ENCODE measurements at regions not wholly inside any gene's neighbourhood (a gene's known extent, or its start where the extent isn't known, plus 50 kb on each side); places are given as distances from the start of the nearest gene placed in this dataset.

- H3K27ac ChIP-seq (ENCODE audit: low read length, poor library complexity, severe bottlenecking), result no peak overlapping the region
- no peak overlapping the region for H3K4me2 ChIP-seq (ENCODE audit: low read length, poor library complexity, severe bottlenecking)
- WGBS, result 96% methylated on average over 16 of the region's 16 CpGs
- H4K91ac ChIP-seq (ENCODE audit: low read length), result no peak overlapping the region
- H3K4me3 ChIP-seq (ENCODE audit: insufficient read depth in 1 of 2, low read depth in 1 of 2, low read length in 2 of 2), result no peak overlapping the region
- no peaks in the 10 kb centered on the region for H3K79me1 ChIP-seq (replicated peaks; ENCODE audit: low read length, poor library complexity, severe bottlenecking)
- H3K18ac ChIP-seq (ENCODE audit: low read depth in 1 of 2, low read length in 2 of 2), result no peak overlapping the region
- H3K27me3 ChIP-seq (ENCODE audit: control insufficient read depth in 1 of 2, insufficient read depth in 1 of 2, low read length in 2 of 2), result no peaks in the 10 kb centered on the region
- no peak overlapping the region for H4K8ac ChIP-seq (ENCODE audit: low read length)
- no peak for DNase-seq
- H2AK5ac ChIP-seq (ENCODE audit: low read length, severe bottlenecking), result no peak overlapping the region
- no peaks in the 10 kb centered on the region for H3K4me1 ChIP-seq (ENCODE audit: control insufficient read depth, insufficient read depth, low read depth, low read length)
- no peak overlapping the region for H2BK15ac ChIP-seq (ENCODE audit: low read depth, poor library complexity, severe bottlenecking)
- H3K14ac ChIP-seq (ENCODE audit: low read length in 2 of 2), result no peak overlapping the region
- H3K9ac ChIP-seq (ENCODE audit: low read length), result no peak overlapping the region
- no peak overlapping the region for H2AFZ ChIP-seq (ENCODE audit: low read depth, low read length)
- H2BK12ac ChIP-seq (ENCODE audit: low read length in 2 of 2), result no peak overlapping the region
- H2BK120ac ChIP-seq (ENCODE audit: low read depth, low read length), result no peak overlapping the region
- H3K9me3 ChIP-seq (ENCODE audit: control insufficient read depth, low read length), result no peaks in the 10 kb centered on the region
- H3K4ac ChIP-seq (ENCODE audit: low read depth in 1 of 2, low read length in 2 of 2), result no peak overlapping the region
- no peaks in the 10 kb centered on the region for H3K36me3 ChIP-seq (ENCODE audit: control insufficient read depth in 1 of 2, insufficient read depth in 2 of 2, low read depth in 1 of 2, low read length in 2 of 2)
- H2BK5ac ChIP-seq (ENCODE audit: low read depth, low read length, poor library complexity, severe bottlenecking), result no peak overlapping the region
- no peak overlapping the region for H3K23ac ChIP-seq (ENCODE audit: low read length in 2 of 2)
Observed at GRCh38 chr3:31181661-31182060, 287.2 kb upstream of the GADL1 start.

DNA sequence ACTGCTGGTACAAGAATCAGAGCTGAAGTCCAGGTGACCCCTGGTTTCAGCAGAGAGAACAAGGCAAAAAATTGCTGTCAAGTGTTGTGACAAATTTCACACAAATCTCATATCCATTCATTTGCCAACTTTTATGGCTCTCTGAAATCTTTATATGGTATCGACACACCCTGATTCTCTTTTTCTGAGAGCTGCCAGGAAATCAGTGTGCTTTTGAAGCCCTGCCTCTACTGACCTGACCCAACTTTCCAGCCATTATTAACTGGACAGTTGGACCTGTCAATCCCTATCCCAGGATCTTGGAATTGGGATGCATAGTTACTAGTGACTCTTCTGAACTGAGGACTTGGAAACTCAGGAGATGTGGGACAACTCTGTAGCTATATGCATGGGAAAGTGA is 288.2 kb upstream of the GADL1 start:
- Histone ChIP-seq H2BK12ac (ENCODE audit: low read length in 2 of 2) (no peak overlapping the region), H3K36me3 (ENCODE audit: control insufficient read depth in 1 of 2, insufficient read depth in 2 of 2, low read depth in 1 of 2, low read length in 2 of 2) (no peaks in the 10 kb centered on the region), H3K23ac (ENCODE audit: low read length in 2 of 2) (no peak overlapping the region), H3K4me1 (ENCODE audit: control insufficient read depth, insufficient read depth, low read depth, low read length) (no peaks in the 10 kb centered on the region), H3K79me1 (replicated peaks; ENCODE audit: low read length, poor library complexity, severe bottlenecking) (no peaks in the 10 kb centered on the region), H3K4ac (ENCODE audit: low read depth in 1 of 2, low read length in 2 of 2) (no peak overlapping the region), H3K18ac (ENCODE audit: low read depth in 1 of 2, low read length in 2 of 2) (no peak overlapping the region), H2AK5ac (ENCODE audit: low read length, severe bottlenecking) (no peak overlapping the region), H3K4me3 (ENCODE audit: insufficient read depth in 1 of 2, low read depth in 1 of 2, low read length in 2 of 2) (no peak overlapping the region), H2BK5ac (ENCODE audit: low read depth, low read length, poor library complexity, severe bottlenecking) (no peak overlapping the region), H2BK120ac (ENCODE audit: low read depth, low read length) (no peak overlapping the region), H3K9ac (ENCODE audit: low read length) (no peak overlapping the region), H2BK15ac (ENCODE audit: low read depth, poor library complexity, severe bottlenecking) (no peak overlapping the region), H3K27me3 (ENCODE audit: control insufficient read depth in 1 of 2, insufficient read depth in 1 of 2, low read length in 2 of 2) (no peaks in the 10 kb centered on the region), H2AFZ (ENCODE audit: low read depth, low read length) (no peak overlapping the region), H3K9me3 (ENCODE audit: control insufficient read depth, low read length) (no peaks in the 10 kb centered on the region), H3K14ac (ENCODE audit: low read length in 2 of 2) (no peak overlapping the region), H3K27ac (ENCODE audit: low read length, poor library complexity, severe bottlenecking) (no peak overlapping the region), H3K4me2 (ENCODE audit: low read length, poor library complexity, severe bottlenecking) (peak overlapping the region; percentile 24), H4K91ac (ENCODE audit: low read length) (no peak overlapping the region), H4K8ac (ENCODE audit: low read length) (no peak overlapping the region)
- DNase-seq, result no peak
- WGBS, result 85% methylated on average over 1 of the region's 1 CpG

DNA sequence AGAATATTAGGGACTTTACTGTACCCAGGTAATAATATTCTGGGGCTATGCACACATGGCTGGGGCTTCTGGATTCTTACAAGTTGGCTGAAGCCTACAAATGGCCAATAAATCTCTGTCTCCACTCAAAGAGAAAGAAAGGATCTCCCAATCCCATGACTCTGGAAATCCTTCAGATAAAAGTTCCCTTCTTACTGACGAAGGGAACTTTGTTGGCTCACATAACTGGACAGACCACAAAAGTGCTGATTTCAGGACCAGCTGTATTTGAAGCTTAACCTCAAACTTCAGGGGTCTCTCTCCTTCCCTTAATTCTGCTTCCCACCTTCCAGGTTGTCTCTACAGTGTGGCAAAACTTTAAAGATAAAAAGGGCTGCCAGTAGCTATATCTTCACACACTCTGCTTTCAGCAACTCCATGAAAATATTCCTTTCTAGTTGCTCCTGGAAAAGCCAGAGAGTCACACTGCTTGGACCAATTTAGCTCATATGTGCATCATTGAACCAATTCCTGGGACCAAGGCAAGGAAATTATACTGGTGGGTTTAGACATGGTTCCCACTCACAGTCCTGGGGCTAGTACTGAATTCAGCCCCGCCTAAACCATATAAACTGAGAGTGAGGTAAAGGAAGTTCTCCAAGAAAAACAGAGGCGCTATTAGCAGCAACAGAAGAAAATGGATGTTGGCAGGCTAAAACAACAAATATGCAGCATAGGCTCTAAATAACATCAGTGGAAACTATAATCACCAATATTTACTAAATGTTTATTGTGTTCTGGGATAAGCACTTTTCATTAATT is 290.0 kb upstream of the GADL1 start:
- Histone ChIP-seq H3K4me2 (ENCODE audit: low read length, poor library complexity, severe bottlenecking) (no peak overlapping the region), H3K4me1 (ENCODE audit: control insufficient read depth, insufficient read depth, low read depth, low read length) (no peaks in the 10 kb centered on the region), H2AK5ac (ENCODE audit: low read length, severe bottlenecking) (no peak overlapping the region), H2BK12ac (ENCODE audit: low read length in 2 of 2) (no peak overlapping the region), H2BK120ac (ENCODE audit: low read depth, low read length) (no peak overlapping the region), H3K9ac (ENCODE audit: low read length) (no peak overlapping the region), H2AFZ (ENCODE audit: low read depth, low read length) (no peak overlapping the region), H2BK15ac (ENCODE audit: low read depth, poor library complexity, severe bottlenecking) (no peak overlapping the region), H3K9me3 (ENCODE audit: control insufficient read depth, low read length) (no peaks in the 10 kb centered on the region), H4K91ac (ENCODE audit: low read length) (no peak overlapping the region), H3K36me3 (ENCODE audit: control insufficient read depth in 1 of 2, insufficient read depth in 2 of 2, low read depth in 1 of 2, low read length in 2 of 2) (no peaks in the 10 kb centered on the region), H2BK5ac (ENCODE audit: low read depth, low read length, poor library complexity, severe bottlenecking) (no peak overlapping the region), H3K79me1 (replicated peaks; ENCODE audit: low read length, poor library complexity, severe bottlenecking) (no peaks in the 10 kb centered on the region), H3K14ac (ENCODE audit: low read length in 2 of 2) (no peak overlapping the region), H3K4ac (ENCODE audit: low read depth in 1 of 2, low read length in 2 of 2) (no peak overlapping the region), H3K23ac (ENCODE audit: low read length in 2 of 2) (no peak overlapping the region), H3K27me3 (ENCODE audit: control insufficient read depth in 1 of 2, insufficient read depth in 1 of 2, low read length in 2 of 2) (no peaks in the 10 kb centered on the region), H3K27ac (ENCODE audit: low read length, poor library complexity, severe bottlenecking) (no peak overlapping the region), H4K8ac (ENCODE audit: low read length) (no peak overlapping the region), H3K18ac (ENCODE audit: low read depth in 1 of 2, low read length in 2 of 2) (no peak overlapping the region), H3K4me3 (ENCODE audit: insufficient read depth in 1 of 2, low read depth in 1 of 2, low read length in 2 of 2) (no peak overlapping the region)
- DNase-seq, result no peak
- WGBS, result 82% methylated on average over 3 of the region's 3 CpGs

DNA sequence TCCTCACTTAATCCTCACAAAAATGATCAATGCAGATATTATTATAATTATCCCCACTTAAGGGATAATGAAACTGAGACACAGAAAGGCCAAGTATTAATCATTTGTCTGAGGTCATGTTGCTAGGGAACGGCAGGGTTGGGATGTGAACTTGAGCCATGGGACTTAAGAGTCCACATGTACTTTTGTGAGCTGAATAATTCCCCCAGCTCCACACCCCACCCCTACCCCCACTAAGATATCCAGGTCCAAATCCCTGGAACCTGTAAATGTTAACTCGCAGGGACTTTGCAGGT is 290.5 kb upstream of the GADL1 start:
- no peak overlapping the region for H3K27ac ChIP-seq (ENCODE audit: low read length, poor library complexity, severe bottlenecking)
- no peak overlapping the region for H2BK15ac ChIP-seq (ENCODE audit: low read depth, poor library complexity, severe bottlenecking)
- no peak overlapping the region for H3K14ac ChIP-seq (ENCODE audit: low read length in 2 of 2)
- no peaks in the 10 kb centered on the region for H3K36me3 ChIP-seq (ENCODE audit: control insufficient read depth in 1 of 2, insufficient read depth in 2 of 2, low read depth in 1 of 2, low read length in 2 of 2)
- H3K4me3 ChIP-seq (ENCODE audit: insufficient read depth in 1 of 2, low read depth in 1 of 2, low read length in 2 of 2), result no peak overlapping the region
- no peak overlapping the region for H3K23ac ChIP-seq (ENCODE audit: low read length in 2 of 2)
- H2BK120ac ChIP-seq (ENCODE audit: low read depth, low read length), result no peak overlapping the region
- H2AFZ ChIP-seq (ENCODE audit: low read depth, low read length), result no peak overlapping the region
- H3K79me1 ChIP-seq (replicated peaks; ENCODE audit: low read length, poor library complexity, severe bottlenecking), result no peaks in the 10 kb centered on the region
- H4K91ac ChIP-seq (ENCODE audit: low read length), result no peak overlapping the region
- H3K9ac ChIP-seq (ENCODE audit: low read length), result no peak overlapping the region
- 88% methylated on average over 2 of the region's 2 CpGs for WGBS
- no peak overlapping the region for H2BK5ac ChIP-seq (ENCODE audit: low read depth, low read length, poor library complexity, severe bottlenecking)
- H3K4ac ChIP-seq (ENCODE audit: low read depth in 1 of 2, low read length in 2 of 2), result no peak overlapping the region
- H3K4me1 ChIP-seq (ENCODE audit: control insufficient read depth, insufficient read depth, low read depth, low read length), result no peaks in the 10 kb centered on the region
- H3K18ac ChIP-seq (ENCODE audit: low read depth in 1 of 2, low read length in 2 of 2), result no peak overlapping the region
- no peaks in the 10 kb centered on the region for H3K27me3 ChIP-seq (ENCODE audit: control insufficient read depth in 1 of 2, insufficient read depth in 1 of 2, low read length in 2 of 2)
- no peak overlapping the region for H2AK5ac ChIP-seq (ENCODE audit: low read length, severe bottlenecking)
- no peak overlapping the region for H4K8ac ChIP-seq (ENCODE audit: low read length)
- H3K4me2 ChIP-seq (ENCODE audit: low read length, poor library complexity, severe bottlenecking), result no peak overlapping the region
- DNase-seq, result no peak
- no peaks in the 10 kb centered on the region for H3K9me3 ChIP-seq (ENCODE audit: control insufficient read depth, low read length)
- no peak overlapping the region for H2BK12ac ChIP-seq (ENCODE audit: low read length in 2 of 2)
